ENCODE measurements at regions not wholly inside any gene's neighbourhood (a gene's known extent, or its start where the extent isn't known, plus 50 kb on each side); places are given as distances from the start of the nearest gene placed in this dataset.

- ChIA-PET POLR2A (ENCODE audit: unreplicated experiment) (no interaction called here), CTCF (no interaction called here)
- H3K27me3 ChIP-seq (ENCODE audit: low read length), result no peaks in the 10 kb centered on the region
- H3K9me3 ChIP-seq (ENCODE audit: low read length), result no peaks in the 10 kb centered on the region
- no peak for DNase-seq
- no peak overlapping the region for H3K4me3 ChIP-seq (ENCODE audit: low read length)
- H4K20me1 ChIP-seq (ENCODE audit: low read length), result no peaks in the 10 kb centered on the region
- no peaks in the 10 kb centered on the region for H3K9me2 ChIP-seq (replicated peaks; ENCODE audit: low read length)
- no peaks in the 10 kb centered on the region for H3K4me1 ChIP-seq (ENCODE audit: insufficient read depth, low read length)
- no peaks in the 10 kb centered on the region for H3K36me3 ChIP-seq (ENCODE audit: low read depth, low read length)
- no peak overlapping the region for H2AFZ ChIP-seq (ENCODE audit: low read length)
- intact Hi-C loops (cut with micrococcal nuclease), result no loop called here
- H3K9ac ChIP-seq (ENCODE audit: low read length), result no peak overlapping the region
- H3K79me2 ChIP-seq (ENCODE audit: low read length), result no peaks in the 10 kb centered on the region
- no TSS peak for BruUV-seq (replicated peaks)
- TF ChIP-seq EZH2phosphoT487 (IDR thresholded peaks at IDR 0.05; ENCODE audit: borderline replicate concordance, low read length), result no peak
- TF ChIP-seq EZH2 (IDR thresholded peaks at IDR 0.05; ENCODE audit: low read length, unreplicated experiment), result no peak
- TF ChIP-seq CTCF (conservative IDR thresholded peaks at IDR 0.05; ENCODE audit: low read depth, low read length), result no peak
- H3K4me2 ChIP-seq (ENCODE audit: low read length), result no peak overlapping the region
- no peaks in the 10 kb centered on the region for H3F3A ChIP-seq (ENCODE audit: low read length, unreplicated experiment)
- no peak overlapping the region for H3K27ac ChIP-seq (ENCODE audit: low read length)
- no peak for ATAC-seq
Observed at GRCh38 chr2:6358985-6359384, 506.7 kb downstream of the CMPK2 start.

- no peaks in the 10 kb centered on the region for H3K79me2 ChIP-seq (ENCODE audit: low read length)
- ChIA-PET CTCF (no interaction called here), POLR2A (ENCODE audit: unreplicated experiment) (no interaction called here)
- no TSS peak for BruUV-seq (replicated peaks)
- H3K36me3 ChIP-seq (ENCODE audit: low read depth, low read length), result no peaks in the 10 kb centered on the region
- DNase-seq (no peak), ATAC-seq (no peak)
- H3K9me3 ChIP-seq (ENCODE audit: low read length), result no peaks in the 10 kb centered on the region
- no peaks in the 10 kb centered on the region for H3K4me1 ChIP-seq (ENCODE audit: insufficient read depth, low read length)
- no peaks in the 10 kb centered on the region for H4K20me1 ChIP-seq (ENCODE audit: low read length)
- H3K9ac ChIP-seq (ENCODE audit: low read length), result no peak overlapping the region
- H3K4me3 ChIP-seq (ENCODE audit: low read length), result no peak overlapping the region
- H2AFZ ChIP-seq (ENCODE audit: low read length), result no peak overlapping the region
- H3F3A ChIP-seq (ENCODE audit: low read length, unreplicated experiment), result no peaks in the 10 kb centered on the region
- intact Hi-C loops (cut with micrococcal nuclease), result no loop called here
- no peaks in the 10 kb centered on the region for H3K27me3 ChIP-seq (ENCODE audit: low read length)
- no peak overlapping the region for H3K27ac ChIP-seq (ENCODE audit: low read length)
- TF ChIP-seq EZH2 (IDR thresholded peaks at IDR 0.05; ENCODE audit: low read length, unreplicated experiment) (no peak), EZH2phosphoT487 (IDR thresholded peaks at IDR 0.05; ENCODE audit: borderline replicate concordance, low read length) (no peak), CTCF (conservative IDR thresholded peaks at IDR 0.05; ENCODE audit: low read depth, low read length) (no peak)
- H3K4me2 ChIP-seq (ENCODE audit: low read length), result no peak overlapping the region
- no peaks in the 10 kb centered on the region for H3K9me2 ChIP-seq (replicated peaks; ENCODE audit: low read length)
Observed at GRCh38 chr2:6359964-6360363, 505.7 kb downstream of the CMPK2 start.

GRCh38 chr2:6362671-6363450 is 502.8 kb downstream of the CMPK2 start:
- no peak overlapping the region for H3K27ac ChIP-seq (ENCODE audit: low read length)
- POLR2A ChIA-PET (ENCODE audit: unreplicated experiment), result no interaction called here
- H3K27me3 ChIP-seq (ENCODE audit: low read length), result no peaks in the 10 kb centered on the region
- no peaks in the 10 kb centered on the region for H3K36me3 ChIP-seq (ENCODE audit: low read depth, low read length)
- DNase-seq, result no peak
- TF ChIP-seq EZH2 (IDR thresholded peaks at IDR 0.05; ENCODE audit: low read length, unreplicated experiment) (no peak), EZH2phosphoT487 (IDR thresholded peaks at IDR 0.05; ENCODE audit: borderline replicate concordance, low read length) (no peak), CTCF (conservative IDR thresholded peaks at IDR 0.05; ENCODE audit: low read depth, low read length) (no peak)
- no peaks in the 10 kb centered on the region for H4K20me1 ChIP-seq (ENCODE audit: low read length)
- ATAC-seq, result no peak
- no peak overlapping the region for H3K4me3 ChIP-seq (ENCODE audit: low read length)
- BruUV-seq (replicated peaks), result no TSS peak
- CTCF ChIA-PET, result no interaction called here
- H3F3A ChIP-seq (ENCODE audit: low read length, unreplicated experiment), result no peaks in the 10 kb centered on the region
- H3K9me3 ChIP-seq (ENCODE audit: low read length), result no peaks in the 10 kb centered on the region
- H3K9me2 ChIP-seq (replicated peaks; ENCODE audit: low read length), result no peaks in the 10 kb centered on the region
- no peaks in the 10 kb centered on the region for H3K79me2 ChIP-seq (ENCODE audit: low read length)
- no peak overlapping the region for H3K9ac ChIP-seq (ENCODE audit: low read length)
- intact Hi-C loops (cut with micrococcal nuclease), result no loop called here
- H3K4me2 ChIP-seq (ENCODE audit: low read length), result no peak overlapping the region
- no peak overlapping the region for H2AFZ ChIP-seq (ENCODE audit: low read length)
- H3K4me1 ChIP-seq (ENCODE audit: insufficient read depth, low read length), result no peaks in the 10 kb centered on the region
